T-helper 1 cell treated with Interleukin-12 subunit alpha and Interleukin-12 subunit beta and Interleukin-4 antibody, amounts not matched to agents 30 μg/mL and 1 μg/mL, for 36 hours (primary cell): ENCODE measurements at regions not wholly inside any gene's neighbourhood (a gene's known extent, or its start where the extent isn't known, plus 50 kb on each side); places are given as distances from the start of the nearest gene placed in this dataset.

Experiments used
- H3K27ac Mint-ChIP-seq: one replicate; pipeline ENCODE4 v1.8.0; 2021; ENCODE audit warnings: mild to moderate bottlenecking, mixed read lengths
- H3K27me3 Mint-ChIP-seq: one replicate; pipeline ENCODE4 v1.8.0; 2021; ENCODE audit warnings: low read depth, mixed read lengths
- H3K36me3 Mint-ChIP-seq: one replicate; pipeline ENCODE4 v1.8.0; 2021; ENCODE audit warnings: low read depth, mixed read lengths
- H3K4me1 Mint-ChIP-seq: one replicate; pipeline ENCODE4 v1.8.0; 2021; ENCODE audit warnings: low read depth, mixed read lengths
- H3K4me3 Mint-ChIP-seq: one replicate; pipeline ENCODE4 v1.8.0; 2021; ENCODE audit warnings: mild to moderate bottlenecking, moderate library complexity, mixed read lengths
- H3K9me3 Mint-ChIP-seq: one replicate; pipeline ENCODE4 v1.8.0; 2021; ENCODE audit warnings: mixed read lengths

DNA sequence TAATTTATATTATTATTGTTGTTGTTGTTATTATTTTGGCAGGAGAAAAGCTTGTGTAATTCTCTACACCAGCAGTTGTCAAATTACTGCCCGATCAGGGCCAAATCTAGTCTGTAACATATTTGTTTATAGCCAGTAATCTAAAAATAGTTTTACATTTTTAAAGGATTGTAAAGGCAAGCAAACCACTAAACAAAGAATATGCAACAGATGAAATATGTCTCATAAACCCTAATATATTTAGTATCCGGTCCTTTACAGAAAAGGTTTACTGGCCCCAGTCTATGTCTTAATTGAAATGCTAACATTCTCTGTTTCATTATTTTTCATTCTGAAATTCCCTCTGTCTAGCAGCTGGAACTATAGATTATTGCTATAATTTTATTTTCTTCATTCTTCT lies 709.5 kb downstream of the KCNJ2 start:
- Mint-ChIP-seq H3K27ac (no peak overlapping the region), H3K27me3 (no peaks in the 10 kb centered on the region), H3K36me3 (no peaks in the 10 kb centered on the region), H3K4me3 (no peak overlapping the region), H3K9me3 (peaks cover 10% of the 10 kb centered on the region), H3K4me1 (no peaks in the 10 kb centered on the region)

DNA sequence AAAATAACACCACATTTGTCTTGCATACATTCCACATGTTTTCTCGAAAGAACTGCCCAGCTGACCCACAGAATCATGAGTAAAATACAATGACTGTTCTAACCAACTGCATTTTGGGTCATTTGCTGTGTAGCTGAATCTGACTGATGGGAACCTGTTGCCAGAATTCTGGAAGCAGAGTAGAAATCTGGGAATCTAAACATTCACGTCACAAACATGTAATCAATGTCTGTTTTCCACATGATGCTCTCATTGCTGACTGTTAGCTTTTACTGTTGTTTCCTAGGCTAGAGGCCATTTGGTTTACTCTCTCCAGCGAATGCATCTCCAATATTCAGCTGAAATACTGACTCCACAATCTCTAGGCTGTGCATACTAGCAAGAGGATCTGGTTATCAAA lies 710.1 kb downstream of the KCNJ2 start:
- H3K27ac Mint-ChIP-seq, result no peak overlapping the region
- H3K4me3 Mint-ChIP-seq, result no peak overlapping the region

DNA sequence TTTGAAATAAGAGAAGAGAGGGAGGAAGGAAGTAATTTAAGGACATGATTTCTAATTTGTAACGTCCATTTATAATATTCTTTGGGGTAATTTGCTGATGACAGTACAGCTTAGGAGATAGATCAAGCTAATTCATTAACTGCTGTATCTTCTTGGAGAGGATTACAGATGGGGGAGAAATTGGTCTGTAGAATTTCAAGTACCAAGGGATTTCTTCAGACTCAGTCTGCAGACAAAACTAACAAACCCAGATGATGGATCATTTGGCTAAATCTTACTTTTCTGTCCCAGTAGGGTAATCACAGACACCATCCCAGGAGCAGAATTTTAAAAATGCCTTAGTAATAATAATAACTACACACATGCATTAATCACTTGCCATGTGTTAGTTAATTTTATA lies 711.8 kb downstream of the KCNJ2 start:
- Mint-ChIP-seq H3K36me3 (no peaks in the 10 kb centered on the region), H3K9me3 (peaks cover 10% of the 10 kb centered on the region), H3K4me3 (no peak overlapping the region), H3K27me3 (no peaks in the 10 kb centered on the region), H3K4me1 (no peaks in the 10 kb centered on the region), H3K27ac (no peak overlapping the region)

More for the DNA sequence above, 710.1 kb downstream of the KCNJ2 start:
- Mint-ChIP-seq H3K4me1 (no peaks in the 10 kb centered on the region), H3K9me3 (peaks cover 10% of the 10 kb centered on the region), H3K27me3 (no peaks in the 10 kb centered on the region), H3K36me3 (no peaks in the 10 kb centered on the region)

DNA sequence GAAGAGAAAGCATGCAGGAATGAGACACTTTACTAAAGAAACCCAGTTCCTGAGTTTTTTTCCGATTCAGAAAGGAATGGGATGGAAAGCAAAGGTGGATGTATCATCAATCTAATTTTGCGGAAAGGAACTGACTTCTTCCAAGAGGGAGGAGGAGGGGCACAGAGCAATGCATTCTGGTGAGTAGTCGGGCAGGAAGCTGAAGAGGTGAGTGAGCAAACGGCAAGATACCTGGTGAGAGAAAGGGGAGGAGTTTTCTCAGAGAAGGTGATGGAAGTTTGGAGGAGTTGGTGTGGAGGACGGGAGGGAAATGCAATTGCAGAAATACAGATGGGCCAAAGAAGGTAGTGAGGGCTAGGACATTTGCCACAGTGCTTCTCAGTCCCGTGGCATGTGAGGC lies 713.2 kb downstream of the KCNJ2 start:
- H3K27me3 Mint-ChIP-seq, result no peaks in the 10 kb centered on the region
- H3K27ac Mint-ChIP-seq, result no peak overlapping the region
- no peaks in the 10 kb centered on the region for H3K36me3 Mint-ChIP-seq
- H3K9me3 Mint-ChIP-seq, result peaks cover 14% of the 10 kb centered on the region
- H3K4me3 Mint-ChIP-seq, result no peak overlapping the region
- no peaks in the 10 kb centered on the region for H3K4me1 Mint-ChIP-seq

DNA sequence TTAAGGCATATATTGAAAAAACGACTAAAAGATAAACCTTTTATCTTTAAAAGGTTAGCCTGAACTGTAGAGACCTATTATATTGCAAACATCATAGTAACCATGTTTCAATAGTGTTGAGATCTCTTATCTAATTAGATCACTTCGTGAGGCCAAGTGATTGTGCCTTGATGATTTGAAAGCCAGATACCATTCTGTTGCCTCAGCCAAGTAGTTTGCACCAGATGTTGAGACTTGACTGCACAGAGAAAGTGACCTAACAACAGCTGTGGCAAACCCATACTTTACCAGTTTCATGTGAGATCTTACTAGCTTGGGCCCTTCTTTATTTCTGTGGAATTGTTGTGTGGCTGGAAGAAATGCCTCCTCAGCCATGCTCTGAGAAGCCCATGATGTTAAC lies 717.3 kb downstream of the KCNJ2 start:
- no peaks in the 10 kb centered on the region for H3K4me1 Mint-ChIP-seq
- no peaks in the 10 kb centered on the region for H3K36me3 Mint-ChIP-seq
- no peak overlapping the region for H3K27ac Mint-ChIP-seq
- H3K4me3 Mint-ChIP-seq, result no peak overlapping the region
- peaks cover 14% of the 10 kb centered on the region for H3K9me3 Mint-ChIP-seq
- no peaks in the 10 kb centered on the region for H3K27me3 Mint-ChIP-seq

DNA sequence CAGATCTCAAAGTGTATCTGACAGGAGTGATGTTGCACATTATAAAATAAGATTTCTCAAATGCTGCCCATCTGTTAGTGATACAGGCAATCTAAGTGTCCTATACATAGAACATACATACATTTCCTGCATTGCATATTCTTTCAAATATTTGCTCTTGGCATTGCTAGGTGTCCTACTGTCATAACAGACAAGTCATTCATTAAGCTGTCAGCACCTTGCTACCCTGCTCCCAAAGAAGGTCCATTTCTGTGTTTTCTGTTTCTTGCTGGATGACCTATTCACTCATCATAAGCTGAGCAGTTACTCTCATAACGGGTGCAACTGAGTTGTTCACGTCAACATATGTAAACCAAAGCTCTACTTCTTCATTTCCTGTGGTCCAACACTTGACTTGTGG lies 719.0 kb downstream of the KCNJ2 start:
- no peak overlapping the region for H3K4me3 Mint-ChIP-seq
- peaks cover 16% of the 10 kb centered on the region for H3K9me3 Mint-ChIP-seq
- no peak overlapping the region for H3K27ac Mint-ChIP-seq
- H3K4me1 Mint-ChIP-seq, result no peaks in the 10 kb centered on the region
- no peaks in the 10 kb centered on the region for H3K27me3 Mint-ChIP-seq
- no peaks in the 10 kb centered on the region for H3K36me3 Mint-ChIP-seq

DNA sequence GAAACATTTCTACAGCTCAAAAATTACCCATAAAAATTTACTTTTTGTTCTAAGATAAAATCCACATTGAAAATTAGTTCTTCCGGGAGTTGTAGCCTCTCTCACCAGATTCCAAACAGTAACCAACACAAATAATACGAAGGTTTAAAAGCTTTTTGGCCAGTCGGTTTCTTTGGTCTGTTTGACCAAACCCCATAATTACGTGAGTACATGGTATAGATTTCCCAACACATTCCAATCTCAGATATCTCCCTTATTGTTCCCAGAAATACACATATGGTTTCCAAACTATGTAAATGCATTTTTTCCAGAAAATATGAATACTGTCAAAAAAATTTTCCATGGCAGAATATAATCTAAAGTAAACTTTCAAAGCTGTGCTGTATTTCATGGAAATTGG lies 722.0 kb downstream of the KCNJ2 start:
- Mint-ChIP-seq H3K4me3 (no peak overlapping the region), H3K4me1 (no peaks in the 10 kb centered on the region), H3K27me3 (no peaks in the 10 kb centered on the region), H3K27ac (no peak overlapping the region), H3K9me3 (peaks cover 23% of the 10 kb centered on the region), H3K36me3 (no peaks in the 10 kb centered on the region)

DNA sequence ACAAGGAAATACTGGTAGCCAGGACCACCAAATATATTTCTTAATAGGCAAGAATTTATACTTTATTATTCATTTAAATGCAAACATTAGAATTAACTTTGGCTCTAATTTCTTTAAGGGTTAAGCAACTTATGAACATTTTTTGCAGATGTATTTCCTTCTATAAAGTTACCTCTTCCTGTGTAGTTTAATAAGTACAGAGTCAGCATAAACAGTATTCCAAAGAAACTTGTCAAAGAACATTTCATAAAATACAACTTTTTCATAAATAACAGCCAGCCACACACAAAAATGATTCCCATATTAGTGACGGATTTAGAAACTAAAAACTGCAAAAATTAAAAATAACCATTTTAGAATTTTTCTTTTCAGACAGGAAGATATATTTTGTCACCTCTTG lies 723.2 kb downstream of the KCNJ2 start:
- Mint-ChIP-seq H3K36me3 (no peaks in the 10 kb centered on the region), H3K9me3 (peaks cover 22% of the 10 kb centered on the region), H3K4me3 (no peak overlapping the region), H3K4me1 (no peaks in the 10 kb centered on the region), H3K27ac (no peak overlapping the region), H3K27me3 (no peaks in the 10 kb centered on the region)

DNA sequence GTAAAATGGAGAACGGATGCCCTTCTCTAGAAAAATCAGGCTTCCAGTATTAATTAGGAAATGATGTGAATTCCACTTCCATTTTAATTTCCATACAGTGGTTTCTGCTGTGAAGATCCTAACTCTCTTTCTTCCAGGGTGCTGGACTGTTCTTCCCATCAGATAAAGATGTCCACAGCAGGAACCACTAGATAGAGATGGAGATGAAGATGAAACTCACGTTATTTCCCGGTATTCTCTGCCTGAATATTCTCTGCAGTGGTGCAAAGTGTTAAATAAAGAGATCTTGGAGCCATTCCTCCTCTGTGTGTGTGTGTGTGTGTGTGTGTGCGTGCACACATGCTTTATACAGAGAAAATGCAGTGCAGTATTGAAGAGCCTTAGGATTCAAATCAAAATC lies 727.5 kb downstream of the KCNJ2 start:
- H3K27ac Mint-ChIP-seq, result no peak overlapping the region
- H3K4me1 Mint-ChIP-seq, result no peaks in the 10 kb centered on the region
- H3K27me3 Mint-ChIP-seq, result no peaks in the 10 kb centered on the region
- H3K4me3 Mint-ChIP-seq, result no peak overlapping the region
- H3K36me3 Mint-ChIP-seq, result no peaks in the 10 kb centered on the region
- peaks cover 26% of the 10 kb centered on the region for H3K9me3 Mint-ChIP-seq

DNA sequence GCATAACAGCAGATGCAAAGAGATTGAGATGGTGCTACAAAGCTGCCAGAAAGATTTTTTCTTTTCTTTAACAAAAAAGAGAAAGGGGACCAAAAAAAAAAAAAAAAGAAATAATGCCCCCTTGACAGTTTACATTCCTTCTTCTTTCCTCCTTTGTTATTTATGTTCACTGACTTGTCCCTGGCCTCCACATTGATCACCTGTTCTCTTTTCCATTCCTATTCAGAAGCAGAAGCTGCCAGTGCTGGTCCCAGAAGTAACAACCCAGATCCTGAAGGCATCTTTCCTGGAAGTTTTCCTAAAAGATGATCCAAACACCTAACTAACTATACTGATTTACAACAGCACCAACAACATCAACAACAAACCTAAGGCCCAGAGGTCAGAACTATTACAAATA lies 728.1 kb downstream of the KCNJ2 start:
- no peak overlapping the region for H3K27ac Mint-ChIP-seq
- H3K9me3 Mint-ChIP-seq, result peaks cover 27% of the 10 kb centered on the region
- no peaks in the 10 kb centered on the region for H3K27me3 Mint-ChIP-seq
- no peaks in the 10 kb centered on the region for H3K36me3 Mint-ChIP-seq
- H3K4me3 Mint-ChIP-seq, result no peak overlapping the region
- H3K4me1 Mint-ChIP-seq, result no peaks in the 10 kb centered on the region

DNA sequence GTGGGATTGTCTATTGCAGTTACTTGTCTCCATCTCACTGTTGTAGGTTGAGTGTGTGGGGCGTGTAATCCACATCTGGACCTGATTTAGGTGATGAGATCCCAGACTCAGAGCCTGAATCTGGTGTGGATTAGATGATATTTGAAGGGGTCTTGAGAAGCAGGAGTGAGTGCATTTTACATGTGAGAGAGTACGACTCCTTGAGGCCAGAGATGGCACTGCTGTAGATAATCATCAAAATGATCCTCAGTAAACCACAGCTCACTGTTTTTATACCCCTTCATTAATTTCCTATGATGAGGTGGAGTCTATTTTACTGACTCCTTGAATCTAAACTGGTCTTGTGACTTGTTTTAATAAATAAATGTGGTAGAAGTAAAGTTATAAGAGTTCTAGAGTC lies 732.5 kb downstream of the KCNJ2 start:
- Mint-ChIP-seq H3K9me3 (peaks cover 17% of the 10 kb centered on the region), H3K4me1 (no peaks in the 10 kb centered on the region), H3K36me3 (no peaks in the 10 kb centered on the region), H3K27ac (no peak overlapping the region), H3K27me3 (no peaks in the 10 kb centered on the region), H3K4me3 (no peak overlapping the region)

DNA sequence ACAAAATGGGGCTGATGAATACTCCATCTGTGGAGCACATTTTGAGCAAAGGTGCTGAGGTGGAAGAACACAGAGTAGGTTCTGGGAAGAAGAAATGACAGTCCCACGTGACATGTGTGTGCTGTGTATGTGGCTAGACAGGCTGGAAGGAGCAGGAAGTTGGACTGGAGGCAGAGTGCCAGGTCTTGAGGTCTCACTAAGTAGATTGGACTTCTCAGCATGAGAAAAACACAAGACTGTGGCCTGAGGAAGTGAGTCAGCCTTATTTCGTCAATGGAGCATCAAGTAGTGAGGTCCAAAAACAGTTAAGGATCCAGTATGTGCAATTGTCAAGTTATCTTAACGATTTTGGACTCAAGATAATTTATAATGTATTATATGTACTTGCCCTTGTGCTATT lies 736.5 kb downstream of the KCNJ2 start:
- Mint-ChIP-seq H3K27me3 (no peaks in the 10 kb centered on the region), H3K36me3 (no peaks in the 10 kb centered on the region), H3K4me3 (no peak overlapping the region), H3K27ac (no peak overlapping the region), H3K9me3 (peaks cover 11% of the 10 kb centered on the region), H3K4me1 (no peaks in the 10 kb centered on the region)

DNA sequence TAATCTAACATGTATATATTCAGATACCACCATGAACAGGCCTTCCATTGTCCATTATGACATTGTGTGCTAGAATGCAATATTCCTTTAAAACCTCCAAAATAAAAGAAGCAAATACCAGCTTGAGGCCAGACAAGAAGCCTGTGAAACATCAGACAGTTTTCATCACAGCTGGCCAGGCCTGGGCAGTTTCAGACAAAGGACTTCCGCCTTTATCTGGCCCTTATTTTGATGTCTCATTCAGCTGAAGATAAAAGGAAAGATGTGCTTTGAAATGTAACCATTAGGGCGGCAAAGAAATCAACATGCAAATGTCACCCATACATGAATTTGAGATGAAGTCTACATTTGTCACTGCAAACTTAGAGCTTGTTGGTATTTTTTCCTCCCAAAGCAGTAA lies 737.5 kb downstream of the KCNJ2 start:
- H3K4me3 Mint-ChIP-seq, result no peak overlapping the region
- peaks cover 5% of the 10 kb centered on the region for H3K9me3 Mint-ChIP-seq
- no peaks in the 10 kb centered on the region for H3K27me3 Mint-ChIP-seq
- H3K36me3 Mint-ChIP-seq, result no peaks in the 10 kb centered on the region
- no peak overlapping the region for H3K27ac Mint-ChIP-seq
- H3K4me1 Mint-ChIP-seq, result no peaks in the 10 kb centered on the region

DNA sequence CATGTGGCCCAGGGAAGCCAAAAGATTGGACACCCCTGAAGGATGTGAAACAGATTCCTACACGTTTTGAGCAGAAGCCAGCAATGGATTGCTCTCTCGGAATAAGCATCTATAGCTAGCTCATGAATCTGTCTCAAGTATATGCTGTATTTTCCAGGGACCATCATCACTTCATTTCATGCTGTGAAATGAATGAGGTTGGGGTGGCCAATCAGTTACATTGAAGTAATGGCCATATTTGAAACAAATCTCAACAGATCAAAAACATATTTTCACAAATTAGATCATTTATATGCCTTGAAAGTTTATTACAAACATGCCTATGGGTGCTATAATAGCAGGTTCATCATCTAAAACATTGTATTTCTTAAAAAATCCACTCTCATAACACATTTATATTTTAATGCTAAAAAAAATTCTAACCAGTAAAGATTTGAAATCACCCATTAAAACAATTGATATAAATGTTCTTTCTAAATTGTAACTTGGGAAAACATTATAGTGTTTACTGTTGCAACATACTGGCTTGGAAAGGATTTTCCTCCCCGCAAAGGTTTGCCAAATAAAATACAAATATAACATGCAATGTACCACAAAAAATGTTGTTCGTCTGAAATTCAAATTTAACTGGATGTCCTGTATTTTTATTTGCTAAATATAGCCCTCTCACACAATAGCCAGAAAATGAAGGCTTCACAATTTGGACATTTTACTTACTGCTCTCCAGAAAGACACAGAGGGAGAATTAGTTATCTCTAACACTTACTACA lies 743.6 kb downstream of the KCNJ2 start:
- H3K9me3 Mint-ChIP-seq, result peaks cover 19% of the 10 kb centered on the region
- H3K27me3 Mint-ChIP-seq, result no peaks in the 10 kb centered on the region
- H3K4me1 Mint-ChIP-seq, result no peaks in the 10 kb centered on the region
- no peak overlapping the region for H3K4me3 Mint-ChIP-seq
- H3K27ac Mint-ChIP-seq, result no peak overlapping the region
- no peaks in the 10 kb centered on the region for H3K36me3 Mint-ChIP-seq

DNA sequence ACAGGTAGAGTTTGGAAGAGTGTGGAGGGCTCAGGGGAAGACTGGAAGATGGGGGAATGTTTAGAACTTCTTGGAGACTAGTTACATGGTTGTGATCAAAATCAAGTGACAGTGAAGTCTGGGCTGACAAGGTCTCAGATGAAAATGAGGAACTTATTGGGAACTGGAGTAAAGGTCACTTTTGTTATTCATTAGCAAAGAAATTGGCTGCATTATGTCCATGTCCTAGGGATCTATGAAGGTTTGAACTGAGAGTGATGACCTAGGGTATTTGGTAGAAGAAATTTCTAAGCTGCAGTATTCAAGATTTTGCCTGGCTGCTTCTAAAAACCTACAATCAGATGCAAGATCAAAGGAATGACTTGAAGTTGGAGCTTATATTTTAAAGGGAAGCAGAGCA lies 747.1 kb downstream of the KCNJ2 start:
- no peak overlapping the region for H3K4me3 Mint-ChIP-seq
- H3K9me3 Mint-ChIP-seq, result peaks cover 28% of the 10 kb centered on the region
- no peaks in the 10 kb centered on the region for H3K4me1 Mint-ChIP-seq
- no peak overlapping the region for H3K27ac Mint-ChIP-seq
- H3K27me3 Mint-ChIP-seq, result no peaks in the 10 kb centered on the region
- no peaks in the 10 kb centered on the region for H3K36me3 Mint-ChIP-seq

DNA sequence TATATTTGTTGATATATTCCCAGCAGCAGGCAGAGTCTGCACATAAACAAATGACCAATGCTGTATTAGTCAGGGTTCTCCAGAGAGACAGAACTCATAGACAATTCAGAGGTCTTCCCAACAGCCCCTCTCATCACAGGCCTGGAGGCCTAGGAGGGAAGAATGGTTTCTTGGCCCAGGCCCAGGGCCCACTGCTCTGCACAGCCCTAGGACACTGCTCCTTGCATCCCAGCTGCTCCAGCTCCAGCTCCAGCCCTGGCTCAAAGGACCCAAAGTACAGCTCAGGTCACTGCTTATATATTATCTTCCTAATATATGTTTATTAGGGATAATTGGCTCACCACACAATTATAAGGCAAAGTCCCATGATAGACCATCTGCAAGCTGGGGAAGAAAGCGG lies 749.9 kb downstream of the KCNJ2 start:
- Mint-ChIP-seq H3K4me1 (no peaks in the 10 kb centered on the region), H3K27ac (no peak overlapping the region), H3K36me3 (no peaks in the 10 kb centered on the region), H3K27me3 (no peaks in the 10 kb centered on the region), H3K9me3 (peaks cover 32% of the 10 kb centered on the region), H3K4me3 (no peak overlapping the region)
